H1 (cell line): ENCODE measurements at regions not wholly inside any gene's neighbourhood (a gene's known extent, or its start where the extent isn't known, plus 50 kb on each side); places are given as distances from the start of the nearest gene placed in this dataset.

ENCODE experiments used
- EZH2 ChIP-seq: fragments of 200-600 bp; sonication (generic); IDR thresholded peaks from 2 replicates; pipeline ENCODE4 v1.7.1; 2012; ENCODE audit warnings: low read depth, mild to moderate bottlenecking, moderate library complexity, low read length, inconsistent platforms; ENCODE audit not compliant: severe bottlenecking
- JUND ChIP-seq: IDR thresholded peaks from 2 replicates; pipeline ENCODE4 v1.6.1; 2011; ENCODE audit warnings: mild to moderate bottlenecking, improper control_type of control experiment, low read length
- POLR2A ChIP-seq, 2 experiments: IDR thresholded peaks; 1 replicate in 1 of 2; 2 replicates in 1 of 2; pipeline ENCODE4 v1.6.1; 2011; ENCODE audit warnings: low read depth in 2 of 2, low read length in 2 of 2, mild to moderate bottlenecking in 2 of 2; ENCODE audit errors: control extremely low read depth in 1 of 2
- RFX5 ChIP-seq: IDR thresholded peaks from 2 replicates; pipeline ENCODE4 v1.6.1; 2011; ENCODE audit warnings: low read depth, low read length, improper control_type of control experiment, borderline replicate concordance
- SP1 ChIP-seq: IDR thresholded peaks from 2 replicates; pipeline ENCODE4 v1.6.1; 2011; ENCODE audit warnings: low read depth, low read length
- TAF1 ChIP-seq: IDR thresholded peaks from 2 replicates; pipeline ENCODE4 v1.6.1; 2011; ENCODE audit warnings: mild to moderate bottlenecking, low read depth, low read length
- YY1 ChIP-seq: IDR thresholded peaks from 2 replicates; pipeline ENCODE4 v1.6.1; 2011; ENCODE audit warnings: low read depth, mild to moderate bottlenecking, low read length
- TF ChIP-seq, protein P1 (sequence below), 3 experiments: IDR thresholded peaks; 1 replicate in 2 of 3; 2 replicates in 1 of 3; pipeline versions ENCODE4 v1.5.1 to v1.6.1; 2011; ENCODE audit warnings: low read length in 3 of 3, mild to moderate bottlenecking in 3 of 3, inconsistent platforms in 2 of 3, low read depth in 1 of 3, moderate library complexity in 1 of 3; ENCODE audit not compliant: insufficient read depth in 1 of 3; ENCODE audit errors: control extremely low read depth in 1 of 3

- TF ChIP-seq, protein P1, sequence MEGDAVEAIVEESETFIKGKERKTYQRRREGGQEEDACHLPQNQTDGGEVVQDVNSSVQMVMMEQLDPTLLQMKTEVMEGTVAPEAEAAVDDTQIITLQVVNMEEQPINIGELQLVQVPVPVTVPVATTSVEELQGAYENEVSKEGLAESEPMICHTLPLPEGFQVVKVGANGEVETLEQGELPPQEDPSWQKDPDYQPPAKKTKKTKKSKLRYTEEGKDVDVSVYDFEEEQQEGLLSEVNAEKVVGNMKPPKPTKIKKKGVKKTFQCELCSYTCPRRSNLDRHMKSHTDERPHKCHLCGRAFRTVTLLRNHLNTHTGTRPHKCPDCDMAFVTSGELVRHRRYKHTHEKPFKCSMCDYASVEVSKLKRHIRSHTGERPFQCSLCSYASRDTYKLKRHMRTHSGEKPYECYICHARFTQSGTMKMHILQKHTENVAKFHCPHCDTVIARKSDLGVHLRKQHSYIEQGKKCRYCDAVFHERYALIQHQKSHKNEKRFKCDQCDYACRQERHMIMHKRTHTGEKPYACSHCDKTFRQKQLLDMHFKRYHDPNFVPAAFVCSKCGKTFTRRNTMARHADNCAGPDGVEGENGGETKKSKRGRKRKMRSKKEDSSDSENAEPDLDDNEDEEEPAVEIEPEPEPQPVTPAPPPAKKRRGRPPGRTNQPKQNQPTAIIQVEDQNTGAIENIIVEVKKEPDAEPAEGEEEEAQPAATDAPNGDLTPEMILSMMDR (IDR thresholded peaks at IDR 0.05; ENCODE audit: control extremely low read depth in 1 of 3, insufficient read depth in 1 of 3, low read depth in 1 of 3, low read length in 3 of 3) = no peak
- TF ChIP-seq RFX5 (no peak), SP1 (no peak), TAF1 (no peak), EZH2 (no peak), POLR2A (IDR thresholded peaks at IDR 0.05; ENCODE audit: control extremely low read depth in 1 of 2, low read depth in 2 of 2, low read length in 2 of 2) (no peak), YY1 (no peak), JUND (no peak)
Measured at GRCh38 chr6:14359438-14359837, 241.9 kb downstream of the CD83 start.
